ENCODE measurements at regions not wholly inside any gene's neighbourhood (a gene's known extent, or its start where the extent isn't known, plus 50 kb on each side); places are given as distances from the start of the nearest gene placed in this dataset.

- no peak for TF ChIP-seq CTCF (IDR thresholded peaks at IDR 0.05)
Measured at GRCh38 chr4:66429276-66429675, 759.0 kb upstream of the EPHA5 start.

GRCh38 chr4:66416425-66416824, 746.1 kb upstream of the EPHA5 start:
- no peak for TF ChIP-seq CTCF (IDR thresholded peaks at IDR 0.05)

GRCh38 chr4:66404141-66404540, 733.9 kb upstream of the EPHA5 start:
- TF ChIP-seq CTCF (IDR thresholded peaks at IDR 0.05) = no peak

GRCh38 chr4:66376921-66377320, 706.6 kb upstream of the EPHA5 start:
- no peak for TF ChIP-seq CTCF (IDR thresholded peaks at IDR 0.05)

GRCh38 chr4:66376396-66376795, 706.1 kb upstream of the EPHA5 start:
- no peak for TF ChIP-seq CTCF (IDR thresholded peaks at IDR 0.05)

- no peak for TF ChIP-seq CTCF (IDR thresholded peaks at IDR 0.05)
Measured at GRCh38 chr4:66373268-66373667, 703.0 kb upstream of the EPHA5 start.

- no peak for TF ChIP-seq CTCF (IDR thresholded peaks at IDR 0.05)
Measured at GRCh38 chr4:66372706-66373105, 702.4 kb upstream of the EPHA5 start.

GRCh38 chr4:66367043-66367660, 696.9 kb upstream of the EPHA5 start:
- TF ChIP-seq CTCF (IDR thresholded peaks at IDR 0.05) = no peak
